Choroid plexus epithelial cell (primary cell): ENCODE measurements at regions not wholly inside any gene's neighbourhood (a gene's known extent, or its start where the extent isn't known, plus 50 kb on each side); places are given as distances from the start of the nearest gene placed in this dataset.

Source experiments
- DNase-seq: peaks from one replicate; pipeline ENCODE4 v3.0.0-alpha.2; 2010; ENCODE audit warnings: low read depth
- H3K4me3 ChIP-seq: 2 replicates; pipeline ENCODE4 v1.5.1; 2011; ENCODE audit warnings: low read depth, mild to moderate bottlenecking, control low read depth, low read length, moderate library complexity
- CTCF ChIP-seq: conservative IDR thresholded peaks from 2 replicates; pipeline ENCODE4 v1.5.1; 2011; ENCODE audit warnings: low read depth, mild to moderate bottlenecking, control low read depth, inconsistent platforms, low read length, moderate library complexity

- H3K4me3 ChIP-seq = no peak overlapping the region
- TF ChIP-seq CTCF = no peak
- DNase-seq = no peak
Observed at GRCh38 chr4:162392946-162393345, 229.1 kb upstream of the FSTL5 start.

- DNase-seq = no peak
- no peak overlapping the region for H3K4me3 ChIP-seq
- TF ChIP-seq CTCF = no peak
Observed at GRCh38 chr4:162366146-162366545, 202.3 kb upstream of the FSTL5 start.

GRCh38 chr4:162364651-162365050 is 200.9 kb upstream of the FSTL5 start:
- no peak for TF ChIP-seq CTCF
- no peak overlapping the region for H3K4me3 ChIP-seq
- no peak for DNase-seq

- DNase-seq = no peak
- TF ChIP-seq CTCF = no peak
- no peak overlapping the region for H3K4me3 ChIP-seq
Observed at GRCh38 chr4:162360369-162361149, 196.8 kb upstream of the FSTL5 start.

- DNase-seq = no peak
- TF ChIP-seq CTCF = no peak
- H3K4me3 ChIP-seq = no peak overlapping the region
Observed at GRCh38 chr4:162356181-162356580, 192.4 kb upstream of the FSTL5 start.

- H3K4me3 ChIP-seq = no peak overlapping the region
- no peak for DNase-seq
- no peak for TF ChIP-seq CTCF
Observed at GRCh38 chr4:162352580-162353107, 188.8 kb upstream of the FSTL5 start.

GRCh38 chr4:162350331-162350730 is 186.5 kb upstream of the FSTL5 start:
- no peak for DNase-seq
- no peak for TF ChIP-seq CTCF
- no peak overlapping the region for H3K4me3 ChIP-seq
